SK-N-SH (cell line): ENCODE measurements at regions not wholly inside any gene's neighbourhood (a gene's known extent, or its start where the extent isn't known, plus 50 kb on each side); places are given as distances from the start of the nearest gene placed in this dataset.

Source experiments
- CTCF ChIA-PET: fragments of 300-600, 350-600 bp; formaldehyde crosslinking; extraction: SDS; loops from one replicate; lab custom pipeline; 2021; lab: Yijun Ruan, JAX
- POLR2A ChIA-PET: fragments of 350-600 bp; sonication (Branson Sonifier 250); formaldehyde crosslinking; extraction: SDS; loops from one replicate; lab custom pipeline; 2020; ENCODE audit warnings: antibody characterized with exemption, inconsistent platforms; lab: Yijun Ruan, JAX
- DNase-seq: peaks from one replicate; pipeline ENCODE4 v3.0.0; 2012
- H2AFZ ChIP-seq: fragments of 200-600 bp; sonication (generic); 2 replicates; pipeline ENCODE4 v1.8.1; 2016; ENCODE audit warnings: antibody characterized with exemption, mild to moderate bottlenecking, low read depth
- H3F3A ChIP-seq: fragments of 200-600 bp; sonication (generic); replicated peaks from 2 replicates; pipeline ENCODE3; 2016; ENCODE audit warnings: antibody characterized with exemption, mild to moderate bottlenecking; ENCODE audit not compliant: insufficient read depth
- H3K27ac ChIP-seq, 2 experiments: fragments of 200-500 bp in 1 of 2; fragments of 200-600 bp in 1 of 2; sonication (Bioruptor generic) in 1 of 2; sonication (generic), shearing (Covaris generic) in 1 of 2; 2 replicates each; pipeline versions ENCODE4 v1.5.1 to v1.6.1; 2014 to 2016; ENCODE audit warnings: low read depth in 2 of 2, inconsistent platforms in 1 of 2, low read length in 1 of 2, mild to moderate bottlenecking in 1 of 2, mixed read lengths in 1 of 2
- H3K27me3 ChIP-seq: fragments of 200-600 bp; sonication (generic), shearing (Covaris generic); 2 replicates; pipeline ENCODE4 v1.6.1; 2016; ENCODE audit warnings: mixed run types; ENCODE audit not compliant: insufficient read depth
- H3K36me3 ChIP-seq, 2 experiments: fragments of 200-500 bp in 1 of 2; fragments of 200-600 bp in 1 of 2; sonication (Bioruptor generic) in 1 of 2; sonication (generic) in 1 of 2; replicated peaks in 1 of 2; 2 replicates each; pipeline versions ENCODE3 to v1.5.1; 2014 to 2016; ENCODE audit warnings: low read length in 1 of 2, mild to moderate bottlenecking in 1 of 2; ENCODE audit not compliant: insufficient read depth in 2 of 2, control insufficient read depth in 1 of 2
- H3K4me1 ChIP-seq, 2 experiments: fragments of 200-500 bp in 1 of 2; fragments of 200-600 bp in 1 of 2; sonication (Bioruptor generic) in 1 of 2; sonication (generic), shearing (Covaris generic) in 1 of 2; 2 replicates each; pipeline versions ENCODE4 v1.5.1 to v1.6.1; 2014 to 2016; ENCODE audit warnings: low read depth in 1 of 2, low read length in 1 of 2, mixed run types in 1 of 2; ENCODE audit not compliant: insufficient read depth in 2 of 2, control insufficient read depth in 1 of 2
- H3K4me2 ChIP-seq: fragments of 200-600 bp; sonication (generic), shearing (Covaris generic); 2 replicates; pipeline ENCODE4 v1.6.1; 2017; ENCODE audit warnings: mixed run types
- H3K4me3 ChIP-seq, 2 experiments: fragments of 200-500 bp in 1 of 2; fragments of 200-600 bp in 1 of 2; sonication (Bioruptor generic) in 1 of 2; sonication (generic), shearing (Covaris generic) in 1 of 2; 2 replicates each; pipeline versions ENCODE4 v1.5.1 to v1.8.1; 2014 to 2016; ENCODE audit warnings: low read depth in 2 of 2, inconsistent platforms in 1 of 2, low read length in 1 of 2, mild to moderate bottlenecking in 1 of 2, mixed read lengths in 1 of 2, moderate library complexity in 1 of 2
- H3K79me2 ChIP-seq: fragments of 200-600 bp; sonication (generic); 2 replicates; pipeline ENCODE4 v1.8.1; 2017; ENCODE audit warnings: mild to moderate bottlenecking; ENCODE audit not compliant: insufficient read depth
- H3K9ac ChIP-seq: fragments of 200-600 bp; sonication (generic); 2 replicates; pipeline ENCODE4 v1.6.1; 2017; ENCODE audit warnings: mixed run types
- H3K9me2 ChIP-seq: fragments of 200-600 bp; sonication (generic); 2 replicates; pipeline ENCODE4 v1.6.1; 2017; ENCODE audit warnings: mixed run types
- H3K9me3 ChIP-seq: fragments of 200-600 bp; sonication (generic); 2 replicates; pipeline ENCODE4 v1.6.1; 2017; ENCODE audit warnings: mixed run types, mild to moderate bottlenecking, moderate library complexity
- H4K20me1 ChIP-seq: fragments of 200-600 bp; sonication (generic); 2 replicates; pipeline ENCODE4 v1.6.1; 2017; ENCODE audit warnings: mild to moderate bottlenecking, mixed run types; ENCODE audit not compliant: insufficient read depth
- EP300 ChIP-seq, 2 experiments: IDR thresholded peaks; 2 replicates each; pipeline versions ENCODE4 v1.4.0 to v1.6.1; 2012; ENCODE audit warnings: borderline replicate concordance in 1 of 2, low read depth in 1 of 2, low read length in 1 of 2
- FOSL2 ChIP-seq: IDR thresholded peaks from 2 replicates; pipeline ENCODE4 v1.4.0; 2012; ENCODE audit warnings: low read depth, mild to moderate bottlenecking, moderate library complexity, borderline replicate concordance
- GATA2 ChIP-seq: sonication (generic); formaldehyde crosslinking; IDR thresholded peaks from 2 replicates; pipeline ENCODE4 v1.5.0; 2020; ENCODE audit warnings: mild to moderate bottlenecking, missing genetic modification reagents
- IRF3 ChIP-seq: fragments of 150-350 bp; IDR thresholded peaks from 2 replicates; pipeline ENCODE4 v1.6.1; 2016; ENCODE audit warnings: mild to moderate bottlenecking, low read depth, low read length
- JUND ChIP-seq: IDR thresholded peaks from 2 replicates; pipeline ENCODE4 v1.4.0; 2012
- MAX ChIP-seq: IDR thresholded peaks from 2 replicates; pipeline ENCODE4 v1.4.0; 2012; ENCODE audit warnings: low read depth
- NFIC ChIP-seq: IDR thresholded peaks from 2 replicates; pipeline ENCODE4 v1.4.0; 2012; ENCODE audit warnings: borderline replicate concordance
- PBX3 ChIP-seq: IDR thresholded peaks from 2 replicates; pipeline ENCODE4; 2012
- RCOR1 ChIP-seq: fragments of 150-350 bp; IDR thresholded peaks from 2 replicates; pipeline ENCODE4 v1.6.1; 2017; ENCODE audit warnings: antibody characterized with exemption, low read length
- RFX5 ChIP-seq: IDR thresholded peaks from 2 replicates; pipeline ENCODE4 v1.6.1; 2012; ENCODE audit warnings: mild to moderate bottlenecking, improper control_type of control experiment, low read length
- SIN3A ChIP-seq: IDR thresholded peaks from 2 replicates; pipeline ENCODE4 v1.6.1; 2012; ENCODE audit warnings: low read depth, mild to moderate bottlenecking, low read length, moderate library complexity, borderline replicate concordance
- SMC3 ChIP-seq: IDR thresholded peaks from 2 replicates; pipeline ENCODE4 v1.6.1; 2012; ENCODE audit warnings: low read depth, low read length, improper control_type of control experiment
- TCF12 ChIP-seq: IDR thresholded peaks from 2 replicates; pipeline ENCODE4 v1.4.0; 2012
- USF1 ChIP-seq: IDR thresholded peaks from 2 replicates; pipeline ENCODE4 v1.4.0; 2012; ENCODE audit warnings: low read depth, borderline replicate concordance
- USF2 ChIP-seq: fragments of 150-350 bp; IDR thresholded peaks from 2 replicates; pipeline ENCODE4 v1.6.1; 2017; ENCODE audit warnings: antibody characterized with exemption, low read length, low read depth, borderline replicate concordance
- WGBS: methylation state at CpG from one replicate; pipeline ENCODE4 v1.1.6; 2017; ENCODE audit warnings: low lambda C conversion rate; 5-methylcytosine and 5-hydroxymethylcytosine counted together

GRCh38 chr13:91216928-91217700 is 130.4 kb upstream of the MIR17HG start:
- no peaks in the 10 kb centered on the region for H3K9me3 ChIP-seq
- ChIA-PET CTCF (interaction anchor here (1.0 to 1.3 kb wide), 2 partner anchors 28 to 31 kb away, joined by 3 to 6 read pairs; no protein-coding TSS in a partner anchor), POLR2A (no interaction called here)
- H3K27ac ChIP-seq, result no peak overlapping the region
- H3K4me3 ChIP-seq, result no peak overlapping the region
- H3K9ac ChIP-seq, result no peak overlapping the region
- no peaks in the 10 kb centered on the region for H3K27me3 ChIP-seq
- no peaks in the 10 kb centered on the region for H4K20me1 ChIP-seq
- no peak overlapping the region for H3K4me2 ChIP-seq
- H2AFZ ChIP-seq, result no peak overlapping the region
- no peak for DNase-seq
- H3K9me2 ChIP-seq, result no peaks in the 10 kb centered on the region
- WGBS, result 60% methylated on average over 12 of the region's 12 CpGs
- H3K4me1 ChIP-seq, result no peaks in the 10 kb centered on the region; a peak in 1 of 4 replicates
- no peaks in the 10 kb centered on the region for H3K36me3 ChIP-seq
- no peaks in the 10 kb centered on the region for H3K79me2 ChIP-seq
- TF ChIP-seq SMC3 (no peak), GATA2 (no peak), EP300 (IDR thresholded peaks at IDR 0.05; ENCODE audit: borderline replicate concordance in 1 of 2, low read depth in 1 of 2, low read length in 1 of 2) (no peak), MAX (no peak)
- H3F3A ChIP-seq, result no peaks in the 10 kb centered on the region

- ChIA-PET CTCF (interaction anchor here (1.1 to 1.6 kb wide), 4 partner anchors 8 to 141 kb away, joined by 3 to 5 read pairs (median 4); no protein-coding TSS in a partner anchor), POLR2A (no interaction called here)
- Histone ChIP-seq H3K27ac (no peak overlapping the region), H3K9ac (no peak overlapping the region), H3K4me3 (no peak overlapping the region), H3K9me2 (no peaks in the 10 kb centered on the region), H3K4me1 (no peaks in the 10 kb centered on the region; a peak in 1 of 4 replicates), H3F3A (no peaks in the 10 kb centered on the region), H3K36me3 (no peaks in the 10 kb centered on the region), H2AFZ (no peak overlapping the region), H3K4me2 (no peak overlapping the region), H4K20me1 (no peaks in the 10 kb centered on the region), H3K79me2 (no peaks in the 10 kb centered on the region), H3K27me3 (no peaks in the 10 kb centered on the region), H3K9me3 (no peaks in the 10 kb centered on the region)
- DNase-seq, result no peak
- 55% methylated on average over 1 of the region's 1 CpG for WGBS
- TF ChIP-seq IRF3, result no peak
- TF ChIP-seq FOSL2, result no peak
- TF ChIP-seq MAX, result no peak
- no peak for TF ChIP-seq RCOR1
- TF ChIP-seq NFIC, result no peak
- TF ChIP-seq USF1, result no peak
- TF ChIP-seq JUND, result no peak
- no peak for TF ChIP-seq USF2
- TF ChIP-seq TCF12, result no peak
- TF ChIP-seq PBX3, result no peak
- TF ChIP-seq RFX5, result no peak
- TF ChIP-seq SIN3A, result no peak
Observed at GRCh38 chr13:91219201-91219600, 128.3 kb upstream of the MIR17HG start.
